OCI-LY7 (cell line): ENCODE measurements at regions not wholly inside any gene's neighbourhood (a gene's known extent, or its start where the extent isn't known, plus 50 kb on each side); places are given as distances from the start of the nearest gene placed in this dataset.

ENCODE experiments used
- BruUV-seq: library from RNA; stranded (reverse); fragments of 400-500 nt; replicated peaks from 2 replicates; lab custom pipeline; 2021; lab: Mats Ljungman, UMichigan
- CTCF ChIA-PET: fragments of 300-600 bp; sonication (Branson Sonifier 250); formaldehyde crosslinking; loops from one replicate; lab custom pipeline; 2022; ENCODE audit warnings: antibody characterized with exemption; ENCODE audit not compliant: unreplicated experiment; lab: Charles Lee
- POLR2A ChIA-PET: fragments of 300-600 bp; sonication (Branson Sonifier 250); formaldehyde crosslinking; loops from one replicate; lab custom pipeline; 2022; ENCODE audit warnings: antibody characterized with exemption; lab: Charles Lee
- DNase-seq: peaks from one replicate; pipeline ENCODE4 v3.0.0-alpha.2; 2015; ENCODE audit warnings: low spot score
- H2AFZ ChIP-seq: fragments of 200-600 bp; sonication (generic), shearing (Covaris generic); 2 replicates; pipeline ENCODE4 v1.6.1; 2014; ENCODE audit warnings: mild to moderate bottlenecking, antibody characterized with exemption, low read length, moderate library complexity
- H3K27ac ChIP-seq: fragments of 200-600 bp; sonication (generic); 2 replicates; pipeline ENCODE4 v1.5.1; 2014; ENCODE audit warnings: mixed run types, low read depth, mild to moderate bottlenecking, moderate library complexity, low read length, inconsistent platforms; ENCODE audit not compliant: poor library complexity, severe bottlenecking
- H3K36me3 ChIP-seq: fragments of 200-600 bp; sonication (generic); 2 replicates; pipeline ENCODE4 v1.6.1; 2014; ENCODE audit warnings: mild to moderate bottlenecking, antibody characterized with exemption, low read length, moderate library complexity, mixed read lengths; ENCODE audit not compliant: insufficient read depth
- H3K4me1 ChIP-seq: fragments of 200-600 bp; sonication (generic); 2 replicates; pipeline ENCODE4 v1.5.1; 2014; ENCODE audit warnings: mild to moderate bottlenecking, low read length; ENCODE audit not compliant: insufficient read depth, poor library complexity, severe bottlenecking
- H3K4me2 ChIP-seq: fragments of 200-600 bp; sonication (generic); 2 replicates; pipeline ENCODE4 v1.6.1; 2014; ENCODE audit warnings: mild to moderate bottlenecking, low read length
- H3K4me3 ChIP-seq: fragments of 200-600 bp; sonication (generic); 2 replicates; pipeline ENCODE4 v1.5.1; 2014; ENCODE audit warnings: mild to moderate bottlenecking, low read depth, low read length; ENCODE audit not compliant: poor library complexity, severe bottlenecking
- H3K79me2 ChIP-seq: fragments of 200-600 bp; sonication (generic); 2 replicates; pipeline ENCODE4 v1.6.1; 2016; ENCODE audit warnings: low read depth, mild to moderate bottlenecking, low read length, moderate library complexity, mixed read lengths; ENCODE audit not compliant: insufficient read depth
- H3K9me2 ChIP-seq: fragments of 200-600 bp; sonication (generic); 2 replicates; pipeline ENCODE4 v1.6.1; 2016; ENCODE audit warnings: mild to moderate bottlenecking, low read length, mixed read lengths; ENCODE audit not compliant: insufficient read depth
- H3K9me3 ChIP-seq: fragments of 200-600 bp; sonication (generic); 2 replicates; pipeline ENCODE4 v1.6.1; 2014; ENCODE audit warnings: mild to moderate bottlenecking, mixed run types, low read length, mixed read lengths
- H4K20me1 ChIP-seq: fragments of 200-600 bp; sonication (generic); 2 replicates; pipeline ENCODE4 v1.6.1; 2014; ENCODE audit warnings: mild to moderate bottlenecking, antibody characterized with exemption, low read length, moderate library complexity, mixed read lengths; ENCODE audit not compliant: insufficient read depth
- EZH2phosphoT487 ChIP-seq: fragments of 200-600 bp; sonication (generic); IDR thresholded peaks from 2 replicates; pipeline ENCODE4 v1.6.1; 2018; ENCODE audit warnings: low read depth, borderline replicate concordance, mild to moderate bottlenecking, mixed run types, antibody characterized with exemption, low read length, moderate library complexity, mixed read lengths
- intact Hi-C: fragments of 100-400 bp; cut with micrococcal nuclease; formaldehyde crosslinking; loops from one replicate; pipeline ENCODE4 v1.10.0; 2022; ENCODE audit not compliant: unreplicated experiment
- TF ChIP-seq, protein P1 (sequence below): fragments of 200-600 bp; sonication (generic); conservative IDR thresholded peaks from 2 replicates; pipeline ENCODE4 v1.5.1; 2014; ENCODE audit warnings: mild to moderate bottlenecking, antibody characterized with exemption, low read length, moderate library complexity, mixed read lengths

DNA sequence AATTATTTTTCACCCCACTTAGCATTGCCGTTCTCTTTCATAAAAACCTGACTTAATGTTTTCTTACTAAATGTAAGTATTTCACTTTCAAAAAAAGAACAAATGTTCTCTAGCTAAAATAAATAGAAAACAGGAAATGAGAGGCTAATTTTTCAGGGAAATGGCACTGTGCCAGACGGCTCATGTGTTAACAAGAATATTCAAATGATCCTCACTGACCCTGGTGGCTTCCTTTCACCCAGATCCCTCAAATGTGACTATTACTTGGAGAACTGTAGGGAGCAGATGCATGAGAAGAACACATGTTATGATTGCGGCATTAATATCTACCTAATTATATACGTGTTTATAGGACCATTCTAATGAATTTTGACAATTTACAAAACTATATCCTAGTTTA lies 827.7 kb downstream of the SOCS6 start:
- no peaks in the 10 kb centered on the region for H3K79me2 ChIP-seq
- no peak overlapping the region for H2AFZ ChIP-seq
- no peak overlapping the region for H3K4me2 ChIP-seq
- H3K4me3 ChIP-seq, result no peak overlapping the region
- no peaks in the 10 kb centered on the region for H4K20me1 ChIP-seq
- CTCF ChIA-PET, result no interaction called here
- no peak overlapping the region for H3K27ac ChIP-seq
- intact Hi-C loops, result no loop called here
- no TSS peak for BruUV-seq
- no peaks in the 10 kb centered on the region for H3K9me2 ChIP-seq
- no peaks in the 10 kb centered on the region for H3K9me3 ChIP-seq
- no peak for DNase-seq
- H3K36me3 ChIP-seq, result no peaks in the 10 kb centered on the region
- TF ChIP-seq, protein P1, sequence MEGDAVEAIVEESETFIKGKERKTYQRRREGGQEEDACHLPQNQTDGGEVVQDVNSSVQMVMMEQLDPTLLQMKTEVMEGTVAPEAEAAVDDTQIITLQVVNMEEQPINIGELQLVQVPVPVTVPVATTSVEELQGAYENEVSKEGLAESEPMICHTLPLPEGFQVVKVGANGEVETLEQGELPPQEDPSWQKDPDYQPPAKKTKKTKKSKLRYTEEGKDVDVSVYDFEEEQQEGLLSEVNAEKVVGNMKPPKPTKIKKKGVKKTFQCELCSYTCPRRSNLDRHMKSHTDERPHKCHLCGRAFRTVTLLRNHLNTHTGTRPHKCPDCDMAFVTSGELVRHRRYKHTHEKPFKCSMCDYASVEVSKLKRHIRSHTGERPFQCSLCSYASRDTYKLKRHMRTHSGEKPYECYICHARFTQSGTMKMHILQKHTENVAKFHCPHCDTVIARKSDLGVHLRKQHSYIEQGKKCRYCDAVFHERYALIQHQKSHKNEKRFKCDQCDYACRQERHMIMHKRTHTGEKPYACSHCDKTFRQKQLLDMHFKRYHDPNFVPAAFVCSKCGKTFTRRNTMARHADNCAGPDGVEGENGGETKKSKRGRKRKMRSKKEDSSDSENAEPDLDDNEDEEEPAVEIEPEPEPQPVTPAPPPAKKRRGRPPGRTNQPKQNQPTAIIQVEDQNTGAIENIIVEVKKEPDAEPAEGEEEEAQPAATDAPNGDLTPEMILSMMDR, result no peak
- TF ChIP-seq EZH2phosphoT487, result no peak
- no peaks in the 10 kb centered on the region for H3K4me1 ChIP-seq
- POLR2A ChIA-PET, result interaction anchor here (0.6 kb wide), 1 partner anchor 36 kb away, joined by 5 read pairs; no protein-coding TSS in a partner anchor

DNA sequence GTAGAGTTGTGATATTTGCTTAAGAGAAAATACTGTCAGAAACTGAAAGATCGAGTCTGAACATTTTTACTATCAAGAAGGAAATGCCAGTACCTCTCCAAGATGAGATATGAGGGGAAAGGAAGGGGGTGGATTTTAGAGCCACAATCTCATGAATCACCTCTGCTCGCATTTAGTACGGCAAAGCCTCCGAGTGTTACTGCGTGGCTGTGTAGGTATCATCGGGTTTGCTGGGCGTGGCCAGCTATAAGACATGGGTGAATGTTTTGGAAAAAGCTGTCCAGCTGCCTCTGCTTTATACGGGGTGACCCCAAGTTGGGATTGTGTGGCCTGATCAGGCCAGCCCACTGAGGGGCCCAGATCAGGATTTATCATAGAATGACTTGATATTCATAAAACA lies 826.4 kb downstream of the SOCS6 start:
- Histone ChIP-seq H2AFZ (no peak overlapping the region), H3K4me2 (no peak overlapping the region), H3K79me2 (no peaks in the 10 kb centered on the region), H3K4me1 (no peaks in the 10 kb centered on the region), H3K9me3 (no peaks in the 10 kb centered on the region), H4K20me1 (no peaks in the 10 kb centered on the region), H3K36me3 (no peaks in the 10 kb centered on the region), H3K27ac (no peak overlapping the region), H3K4me3 (no peak overlapping the region), H3K9me2 (no peaks in the 10 kb centered on the region)
- POLR2A ChIA-PET, result no interaction called here
- BruUV-seq, result no TSS peak
- CTCF ChIA-PET, result no interaction called here
- DNase-seq, result no peak
- no peak for TF ChIP-seq EZH2phosphoT487
- TF ChIP-seq, protein P1, result no peak
- intact Hi-C loops, result no loop called here

DNA sequence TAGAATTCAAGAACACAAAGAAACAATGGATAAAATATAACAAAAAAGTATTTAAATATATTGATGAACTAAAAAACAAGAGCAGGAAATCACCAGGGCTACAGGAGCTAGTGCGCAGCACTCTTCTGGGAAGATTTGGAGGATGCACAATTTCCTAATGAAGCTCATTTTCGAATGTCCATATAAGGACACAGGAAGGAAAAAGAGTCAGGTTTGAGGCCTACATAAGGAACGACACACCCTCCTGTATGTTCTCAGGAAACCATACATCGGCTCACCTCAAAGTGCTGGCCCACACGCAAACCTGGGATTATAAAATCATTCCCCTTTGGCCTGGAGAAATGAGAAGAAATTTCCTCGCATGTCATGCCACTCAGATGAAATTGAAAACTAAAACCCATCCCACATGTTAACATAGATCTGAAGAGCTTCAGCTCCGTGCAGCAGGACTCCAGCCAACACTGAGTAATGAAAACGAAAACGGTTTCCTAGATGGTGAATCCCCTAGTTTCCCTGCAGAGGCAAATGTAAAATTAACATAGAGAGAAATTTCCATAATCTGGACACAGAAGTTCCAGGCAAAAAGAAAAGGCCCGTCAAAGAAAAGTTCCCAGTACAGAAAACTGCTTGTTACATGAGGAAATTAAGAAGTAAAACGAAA lies 825.8 kb downstream of the SOCS6 start:
- H3K4me1 ChIP-seq, result no peaks in the 10 kb centered on the region
- TF ChIP-seq EZH2phosphoT487, result no peak
- TF ChIP-seq, protein P1, result no peak
- no TSS peak for BruUV-seq
- no peak for DNase-seq
- H3K4me3 ChIP-seq, result no peak overlapping the region
- H4K20me1 ChIP-seq, result no peaks in the 10 kb centered on the region
- H3K36me3 ChIP-seq, result no peaks in the 10 kb centered on the region
- no peaks in the 10 kb centered on the region for H3K79me2 ChIP-seq
- no peak overlapping the region for H3K4me2 ChIP-seq
- intact Hi-C loops, result no loop called here
- H3K9me3 ChIP-seq, result no peaks in the 10 kb centered on the region
- CTCF ChIA-PET, result no interaction called here
- no peaks in the 10 kb centered on the region for H3K9me2 ChIP-seq
- no peak overlapping the region for H2AFZ ChIP-seq
- no peak overlapping the region for H3K27ac ChIP-seq
- POLR2A ChIA-PET, result interaction anchor here (0.6 kb wide), 1 partner anchor 1308 kb away, joined by 3 read pairs; no protein-coding TSS in a partner anchor
